ENCODE measurements at regions not wholly inside any gene's neighbourhood (a gene's known extent, or its start where the extent isn't known, plus 50 kb on each side); places are given as distances from the start of the nearest gene placed in this dataset.

- no peak overlapping the region for H3K4me3 Mint-ChIP-seq
- H3K4me1 Mint-ChIP-seq: no peaks in the 10 kb centered on the region
- H3K36me3 Mint-ChIP-seq: no peaks in the 10 kb centered on the region
- no peak overlapping the region for H3K27ac Mint-ChIP-seq
- no peaks in the 10 kb centered on the region for H3K27me3 Mint-ChIP-seq
- peaks cover 2 to 24% (median 9%) of the 10 kb centered on the region in 3 donors for H3K9me3 Mint-ChIP-seq
These were observed 1202.9 kb upstream of the CDH8 start for GRCh38 chr16:63239065-63239570.

GRCh38 chr16:63230421-63231040 lies 1194.3 kb upstream of the CDH8 start:
- H3K9me3 Mint-ChIP-seq: peaks cover 3 to 12% (median 12%) of the 10 kb centered on the region in 3 donors
- no peaks in the 10 kb centered on the region for H3K36me3 Mint-ChIP-seq
- no peaks in the 10 kb centered on the region for H3K4me1 Mint-ChIP-seq
- H3K27ac Mint-ChIP-seq: no peak overlapping the region
- H3K4me3 Mint-ChIP-seq: no peak overlapping the region
- no peaks in the 10 kb centered on the region for H3K27me3 Mint-ChIP-seq

DNA sequence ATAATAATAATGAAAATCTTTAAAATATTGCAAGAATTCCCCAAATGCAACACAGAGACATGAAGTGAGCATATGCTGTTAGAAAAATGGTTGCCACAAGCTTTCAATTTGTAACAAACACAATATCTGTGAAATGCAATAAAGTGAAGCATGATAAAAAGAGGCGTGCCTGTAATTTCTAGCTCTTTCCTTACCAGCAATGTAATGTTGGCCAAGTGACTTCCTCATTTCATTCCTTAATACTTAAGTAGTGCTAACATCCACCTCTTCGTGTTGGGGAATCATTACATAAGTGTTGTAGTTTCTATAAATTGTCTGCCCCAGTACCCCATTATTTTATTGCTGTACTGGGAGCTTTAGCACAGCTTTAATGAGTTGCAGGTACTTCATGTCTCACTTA lies 1192.0 kb upstream of the CDH8 start:
- no peak overlapping the region for H3K27ac Mint-ChIP-seq
- no peak overlapping the region for H3K4me3 Mint-ChIP-seq
- H3K9me3 Mint-ChIP-seq: peaks cover 3 to 5% (median 4%) of the 10 kb centered on the region in 3 donors
- no peaks in the 10 kb centered on the region for H3K27me3 Mint-ChIP-seq
- H3K4me1 Mint-ChIP-seq: no peaks in the 10 kb centered on the region
- H3K36me3 Mint-ChIP-seq: no peaks in the 10 kb centered on the region

DNA sequence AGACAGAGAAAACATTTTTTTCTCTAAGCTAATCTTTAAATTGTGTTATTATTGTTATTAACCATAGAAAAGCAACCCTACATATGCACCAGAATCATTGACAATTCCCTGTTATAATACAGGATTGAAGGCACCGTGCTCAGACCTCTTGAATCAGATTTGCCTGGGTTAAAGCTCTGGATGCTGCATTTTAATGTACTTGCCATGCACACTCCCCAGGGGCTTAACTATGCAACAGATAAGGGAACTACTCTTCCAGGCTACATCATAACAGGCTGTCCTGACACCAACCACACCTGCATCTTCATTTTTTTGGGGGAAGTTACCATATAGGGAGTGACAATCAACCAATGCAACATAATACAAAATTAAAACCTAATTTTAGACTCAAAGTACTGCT lies 1187.6 kb upstream of the CDH8 start:
- Mint-ChIP-seq H3K4me1 (no peaks in the 10 kb centered on the region), H3K36me3 (no peaks in the 10 kb centered on the region), H3K27me3 (no peaks in the 10 kb centered on the region), H3K4me3 (no peak overlapping the region), H3K27ac (no peak overlapping the region), H3K9me3 (peaks cover 3 to 25% (median 4%) of the 10 kb centered on the region in 3 donors)

- H3K27ac Mint-ChIP-seq: no peak overlapping the region
- no peaks in the 10 kb centered on the region for H3K36me3 Mint-ChIP-seq
- H3K4me1 Mint-ChIP-seq: no peaks in the 10 kb centered on the region
- H3K9me3 Mint-ChIP-seq: peaks cover 3 to 18% (median 4%) of the 10 kb centered on the region in 3 donors
- H3K4me3 Mint-ChIP-seq: no peak overlapping the region
- H3K27me3 Mint-ChIP-seq: no peaks in the 10 kb centered on the region
These were observed 1180.6 kb upstream of the CDH8 start for GRCh38 chr16:63216696-63217423.

GRCh38 chr16:63201851-63202250 lies 1165.6 kb upstream of the CDH8 start:
- Mint-ChIP-seq H3K36me3 (no peaks in the 10 kb centered on the region), H3K27ac (no peak overlapping the region), H3K27me3 (no peaks in the 10 kb centered on the region), H3K4me3 (no peak overlapping the region), H3K9me3 (peaks cover 0 to 4% (median 3%) of the 10 kb centered on the region in 3 donors), H3K4me1 (no peaks in the 10 kb centered on the region)

DNA sequence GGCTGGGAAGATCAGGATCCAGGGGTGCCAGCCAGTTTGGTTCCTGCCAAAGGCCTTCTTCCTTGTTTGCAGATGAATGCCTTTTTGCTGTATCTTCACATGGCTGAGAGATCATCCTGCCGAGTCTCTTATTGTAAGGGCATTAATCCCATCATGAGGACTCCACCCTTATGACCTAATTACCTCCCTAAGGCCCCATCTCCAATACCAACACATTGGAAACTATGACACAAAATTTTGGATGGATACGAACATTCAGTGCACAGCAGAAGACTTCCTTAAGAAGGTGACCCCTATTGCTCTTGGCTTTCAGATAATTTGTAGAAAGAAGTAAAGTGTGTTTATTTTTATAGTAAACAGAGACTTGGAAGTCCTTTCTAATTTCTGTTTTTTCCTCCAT lies 1164.7 kb upstream of the CDH8 start:
- no peak overlapping the region for H3K27ac Mint-ChIP-seq
- no peak overlapping the region for H3K4me3 Mint-ChIP-seq
- no peaks in the 10 kb centered on the region for H3K27me3 Mint-ChIP-seq
- no peaks in the 10 kb centered on the region for H3K36me3 Mint-ChIP-seq
- H3K4me1 Mint-ChIP-seq: no peaks in the 10 kb centered on the region
- peaks cover 0 to 4% (median 3%) of the 10 kb centered on the region in 3 donors for H3K9me3 Mint-ChIP-seq

DNA sequence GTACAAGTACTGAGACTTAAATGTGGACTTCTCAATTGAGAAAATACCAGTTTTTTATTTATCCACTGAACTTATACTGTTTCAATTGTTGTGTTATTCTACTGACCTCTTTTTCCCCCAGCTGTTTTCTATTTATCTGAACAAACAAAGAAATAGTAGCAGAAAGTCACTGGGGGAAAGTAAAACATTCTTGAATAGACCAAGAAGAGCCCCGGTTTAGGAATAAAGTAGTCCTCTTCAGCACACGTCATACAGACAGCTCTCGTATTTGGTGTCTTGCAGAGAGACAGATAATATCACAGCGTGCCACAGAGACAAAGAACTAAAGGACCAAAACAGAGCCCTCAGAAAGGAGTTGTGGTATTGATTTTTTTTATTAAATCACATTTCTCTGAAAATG lies 1159.1 kb upstream of the CDH8 start:
- Mint-ChIP-seq H3K4me3 (no peak overlapping the region), H3K36me3 (no peaks in the 10 kb centered on the region), H3K27ac (no peak overlapping the region), H3K4me1 (no peaks in the 10 kb centered on the region), H3K9me3 (peaks cover 0 to 12% (median 6%) of the 10 kb centered on the region in 3 donors), H3K27me3 (no peaks in the 10 kb centered on the region)

DNA sequence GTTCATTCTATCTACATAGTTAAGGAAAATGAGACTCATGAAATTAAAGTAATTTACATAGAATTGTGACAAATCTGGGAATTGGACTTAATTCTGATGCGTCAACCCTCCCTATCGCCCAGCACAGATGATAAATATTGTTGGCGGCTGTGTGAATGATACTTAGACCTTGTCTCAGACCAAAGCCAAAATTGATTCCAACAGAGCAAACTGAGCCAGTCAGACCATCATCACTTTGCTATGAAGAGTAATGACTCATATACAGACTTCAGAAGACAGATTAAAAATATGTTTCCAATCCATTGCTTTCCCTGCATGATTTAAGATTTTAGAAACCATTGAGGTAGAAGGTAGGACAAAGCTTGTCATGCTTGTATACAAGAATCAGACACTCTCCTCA lies 1156.7 kb upstream of the CDH8 start:
- no peak overlapping the region for H3K27ac Mint-ChIP-seq
- H3K27me3 Mint-ChIP-seq: no peaks in the 10 kb centered on the region
- H3K9me3 Mint-ChIP-seq: peaks cover 0 to 10% (median 3%) of the 10 kb centered on the region in 3 donors
- no peaks in the 10 kb centered on the region for H3K4me1 Mint-ChIP-seq
- H3K4me3 Mint-ChIP-seq: no peak overlapping the region
- H3K36me3 Mint-ChIP-seq: no peaks in the 10 kb centered on the region

DNA sequence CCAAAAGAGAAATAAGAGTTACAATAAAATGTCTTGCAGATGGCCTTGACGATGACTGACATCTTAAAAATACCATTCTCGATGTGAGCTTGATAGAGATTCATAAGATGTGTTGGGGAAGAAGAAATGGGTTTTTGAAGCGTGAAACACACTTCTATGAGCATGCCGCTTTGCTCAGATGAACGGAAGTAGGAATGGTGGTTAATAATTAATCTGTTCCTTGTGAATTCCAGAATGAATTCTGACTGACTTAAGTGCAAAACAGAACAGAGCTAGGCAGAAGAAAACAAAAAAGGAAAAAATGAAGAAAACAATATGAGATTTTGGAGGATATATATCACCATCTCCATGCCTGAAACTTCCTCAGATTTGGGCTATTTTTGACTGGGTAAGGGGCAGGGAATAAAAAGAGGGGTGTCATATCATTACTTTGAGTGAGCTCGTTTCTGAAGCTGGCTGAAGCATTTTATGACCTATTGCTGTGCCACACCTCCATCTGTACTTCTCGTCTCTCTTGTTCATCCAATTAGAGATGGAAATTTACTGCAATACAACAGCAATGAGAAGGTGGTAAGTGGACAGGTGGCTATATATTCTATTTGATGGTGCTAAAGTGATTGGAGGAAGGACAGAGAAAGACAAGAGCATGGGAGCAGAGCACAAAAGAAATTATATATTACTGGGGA lies 1152.0 kb upstream of the CDH8 start:
- no peak overlapping the region for H3K27ac Mint-ChIP-seq
- H3K36me3 Mint-ChIP-seq: no peaks in the 10 kb centered on the region
- H3K4me3 Mint-ChIP-seq: no peak overlapping the region
- H3K9me3 Mint-ChIP-seq: peaks cover 0 to 12% (median 0%) of the 10 kb centered on the region in 3 donors
- no peaks in the 10 kb centered on the region for H3K4me1 Mint-ChIP-seq
- H3K27me3 Mint-ChIP-seq: no peaks in the 10 kb centered on the region

DNA sequence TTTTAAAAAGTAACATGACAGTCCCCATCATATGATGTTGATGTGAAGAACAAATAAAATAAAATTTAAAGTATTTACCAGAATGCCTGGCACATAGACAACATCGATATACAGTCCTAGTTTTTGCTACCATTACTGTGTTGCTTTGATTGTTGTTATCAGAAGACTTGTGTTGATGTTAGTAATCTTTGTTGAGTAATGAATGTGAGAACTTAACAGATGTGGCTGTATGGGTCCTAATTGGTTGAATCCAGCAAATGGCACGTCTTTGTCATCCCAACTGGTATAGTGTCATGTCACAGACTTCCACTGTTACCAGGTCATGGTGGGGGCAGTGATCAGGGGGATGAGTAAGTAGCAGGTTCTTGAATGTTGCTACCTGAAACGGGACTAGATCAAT lies 1151.4 kb upstream of the CDH8 start:
- H3K4me1 Mint-ChIP-seq: no peaks in the 10 kb centered on the region
- no peak overlapping the region for H3K27ac Mint-ChIP-seq
- no peaks in the 10 kb centered on the region for H3K36me3 Mint-ChIP-seq
- H3K9me3 Mint-ChIP-seq: peaks cover 0 to 13% (median 0%) of the 10 kb centered on the region in 3 donors
- no peaks in the 10 kb centered on the region for H3K27me3 Mint-ChIP-seq
- H3K4me3 Mint-ChIP-seq: peak overlapping the region in 1 of 4 donors; percentile 6

DNA sequence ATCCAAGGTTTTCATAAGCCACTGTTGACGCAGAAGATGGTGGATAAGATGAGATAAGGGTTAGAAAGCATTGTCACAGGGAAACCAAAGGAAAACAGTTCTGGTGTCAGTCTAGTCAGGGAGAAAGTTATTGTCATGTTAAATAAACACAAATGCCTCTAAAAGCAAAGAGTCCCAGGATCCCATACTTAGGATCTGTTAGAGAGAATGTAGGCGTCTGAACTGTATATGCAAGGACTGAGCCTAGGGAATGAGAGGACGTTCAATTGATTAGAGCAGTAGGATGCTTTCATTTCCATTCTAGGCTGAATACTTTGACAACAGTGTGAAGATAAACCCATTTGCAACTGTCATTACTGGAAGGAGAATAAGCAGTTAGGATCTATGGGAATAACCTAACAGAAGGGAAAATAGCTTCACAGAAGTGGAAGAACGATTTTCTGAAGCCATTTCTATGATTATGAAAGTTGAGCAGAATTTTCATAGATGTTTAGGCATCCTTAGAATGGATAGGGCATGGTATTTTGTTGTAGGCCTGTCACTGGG lies 1149.1 kb upstream of the CDH8 start:
- Mint-ChIP-seq H3K4me1 (no peaks in the 10 kb centered on the region), H3K36me3 (no peaks in the 10 kb centered on the region), H3K4me3 (no peak overlapping the region), H3K27me3 (no peaks in the 10 kb centered on the region), H3K9me3 (peaks cover 0 to 13% (median 0%) of the 10 kb centered on the region in 3 donors), H3K27ac (no peak overlapping the region)

GRCh38 chr16:63183743-63184142 lies 1147.5 kb upstream of the CDH8 start:
- Mint-ChIP-seq H3K9me3 (peaks cover 0 to 13% (median 0%) of the 10 kb centered on the region in 3 donors), H3K27ac (no peak overlapping the region), H3K4me1 (no peaks in the 10 kb centered on the region), H3K36me3 (no peaks in the 10 kb centered on the region), H3K4me3 (no peak overlapping the region), H3K27me3 (no peaks in the 10 kb centered on the region)

DNA sequence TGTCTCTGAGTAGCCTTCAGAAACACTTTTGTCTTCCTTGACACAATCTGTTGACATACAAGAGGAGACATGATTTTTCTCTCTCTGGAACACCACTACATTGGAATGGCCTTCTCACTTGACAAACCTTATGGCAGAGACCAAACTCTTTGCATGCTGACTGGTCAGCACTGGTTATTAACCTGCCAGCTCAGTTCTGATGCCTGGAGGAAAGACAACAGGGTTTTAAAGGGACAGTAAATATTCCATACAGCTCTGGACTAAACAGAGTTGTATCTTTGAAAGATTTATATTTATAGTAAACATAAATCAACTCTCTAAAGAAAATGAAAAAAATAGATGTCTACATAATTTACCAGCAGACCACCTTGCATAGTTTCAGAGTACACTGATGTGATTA lies 1139.1 kb upstream of the CDH8 start:
- no peaks in the 10 kb centered on the region for H3K27me3 Mint-ChIP-seq
- no peaks in the 10 kb centered on the region for H3K4me1 Mint-ChIP-seq
- H3K27ac Mint-ChIP-seq: no peak overlapping the region
- H3K36me3 Mint-ChIP-seq: no peaks in the 10 kb centered on the region
- no peak overlapping the region for H3K4me3 Mint-ChIP-seq
- peaks cover 0 to 5% (median 2%) of the 10 kb centered on the region in 3 donors for H3K9me3 Mint-ChIP-seq

- no peak overlapping the region for H3K4me3 Mint-ChIP-seq
- no peaks in the 10 kb centered on the region for H3K36me3 Mint-ChIP-seq
- no peak overlapping the region for H3K27ac Mint-ChIP-seq
- H3K27me3 Mint-ChIP-seq: no peaks in the 10 kb centered on the region
- H3K4me1 Mint-ChIP-seq: no peaks in the 10 kb centered on the region
- peaks cover 2 to 5% (median 3%) of the 10 kb centered on the region in 3 donors for H3K9me3 Mint-ChIP-seq
These were observed 1138.6 kb upstream of the CDH8 start for GRCh38 chr16:63174801-63175200.
